OCI-LY3 (cell line): ENCODE measurements at regions not wholly inside any gene's neighbourhood (a gene's known extent, or its start where the extent isn't known, plus 50 kb on each side); places are given as distances from the start of the nearest gene placed in this dataset.
A peak's percentile ranks its signal among the peaks of the same experiment; 100 is the strongest.

Experiments used
- H2AFZ ChIP-seq: fragments of 200-600, 300-600 bp; shearing (Covaris generic); 2 replicates; pipeline ENCODE4 v1.6.0; 2014; ENCODE audit warnings: antibody characterized with exemption, low read depth, low read length
- H3K27ac ChIP-seq: fragments of 200-600, 300-600 bp; sonication (generic); 2 replicates; pipeline ENCODE4 v1.5.1; 2014; ENCODE audit warnings: mild to moderate bottlenecking, low read length, moderate library complexity, mixed read lengths
- H3K27me3 ChIP-seq: fragments of 200-600, 300-600 bp; sonication (generic); 2 replicates; pipeline ENCODE4 v1.6.1; 2014; ENCODE audit warnings: low read depth, low read length, mixed read lengths
- H3K36me3 ChIP-seq: fragments of 200-600, 300-600 bp; sonication (generic); replicated peaks from 2 replicates; pipeline ENCODE3; 2014; ENCODE audit warnings: low read depth, low read length, mixed read lengths
- H3K4me1 ChIP-seq: fragments of 300-600, 200-600 bp; sonication (generic); 2 replicates; pipeline ENCODE4 v1.6.1; 2014; ENCODE audit warnings: low read length, mixed read lengths
- H3K4me2 ChIP-seq: fragments of 200-600, 300-600 bp; sonication (generic); 2 replicates; pipeline ENCODE4 v1.6.1; 2014; ENCODE audit warnings: low read length, mixed read lengths
- H3K4me3 ChIP-seq: fragments of 300-600, 200-600 bp; sonication (generic); 2 replicates; pipeline ENCODE4 v1.5.1; 2014; ENCODE audit warnings: antibody characterized with exemption, mild to moderate bottlenecking, low read length, moderate library complexity
- H3K79me2 ChIP-seq: fragments of 300-600, 200-600 bp; shearing (Covaris generic); 2 replicates; pipeline ENCODE4 v1.6.1; 2014; ENCODE audit warnings: mild to moderate bottlenecking, low read length, mixed read lengths
- H3K9ac ChIP-seq: fragments of 300-600, 200-600 bp; shearing (Covaris generic); 2 replicates; pipeline ENCODE4 v1.6.0; 2014; ENCODE audit warnings: mild to moderate bottlenecking, low read length, moderate library complexity
- H3K9me3 ChIP-seq: fragments of 200-600, 300-600 bp; shearing (Covaris generic); 2 replicates; pipeline ENCODE4 v1.6.1; 2014; ENCODE audit warnings: low read length, mixed read lengths; ENCODE audit not compliant: insufficient read depth
- H4K20me1 ChIP-seq: fragments of 200-600, 300-600 bp; sonication (generic); 2 replicates; pipeline ENCODE4 v1.6.1; 2016; ENCODE audit warnings: low read length, mixed read lengths; ENCODE audit not compliant: insufficient read depth
- EZH2phosphoT487 ChIP-seq: fragments of 200-600 bp; shearing (Covaris generic); IDR thresholded peaks from 2 replicates; pipeline ENCODE4 v1.6.1; 2018; ENCODE audit warnings: antibody characterized with exemption, mixed run types, low read depth
- TF ChIP-seq, protein P1 (sequence below): fragments of 200-600, 300-600 bp; sonication (generic); IDR thresholded peaks from 2 replicates; pipeline ENCODE4 v1.5.1; 2014; ENCODE audit warnings: antibody characterized with exemption, low read length, low read depth

DNA sequence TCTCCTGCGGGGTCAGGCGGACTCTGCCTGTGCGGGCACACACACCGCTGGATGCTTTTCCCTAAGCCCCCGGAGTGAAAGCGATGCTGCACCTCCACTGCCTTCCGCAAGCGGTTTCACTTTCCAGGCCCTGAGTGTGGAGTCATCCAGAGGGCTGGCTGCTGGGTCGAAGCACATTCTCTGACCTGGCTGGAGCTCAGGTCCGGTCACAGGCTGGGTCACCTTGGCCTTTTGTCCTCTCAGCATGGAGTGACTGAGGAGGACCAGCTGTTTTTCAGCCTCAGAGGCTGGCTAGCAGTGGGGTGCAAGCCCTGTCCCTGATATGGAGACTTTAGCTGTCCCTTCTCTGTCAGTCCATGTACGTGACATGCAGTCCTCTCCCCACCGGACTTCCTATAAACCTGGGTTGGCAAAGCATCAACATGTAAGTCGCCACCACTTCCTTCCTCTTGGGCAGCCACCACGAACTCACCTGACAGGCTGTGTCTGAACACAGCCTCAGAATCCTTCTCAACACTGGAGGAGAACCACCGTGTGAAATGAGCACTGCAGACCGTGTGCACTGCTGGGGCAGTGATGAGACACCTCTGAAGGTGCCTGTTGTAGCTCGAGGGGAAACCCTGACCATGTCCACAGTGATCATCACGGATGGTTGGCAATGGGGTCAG lies 51.3 kb downstream of the GADD45G start:
- peaks cover 14% of the 10 kb centered on the region for H3K4me1 ChIP-seq
- H4K20me1 ChIP-seq = no peaks in the 10 kb centered on the region
- H3K9ac ChIP-seq = no peak overlapping the region
- no peak overlapping the region for H2AFZ ChIP-seq
- H3K4me2 ChIP-seq = no peak overlapping the region
- peaks cover under 1% of the 10 kb centered on the region; the same call in 1 of the 2 replicates for H3K27me3 ChIP-seq
- no peak overlapping the region for H3K4me3 ChIP-seq
- TF ChIP-seq EZH2phosphoT487 = no peak
- TF ChIP-seq, protein P1, sequence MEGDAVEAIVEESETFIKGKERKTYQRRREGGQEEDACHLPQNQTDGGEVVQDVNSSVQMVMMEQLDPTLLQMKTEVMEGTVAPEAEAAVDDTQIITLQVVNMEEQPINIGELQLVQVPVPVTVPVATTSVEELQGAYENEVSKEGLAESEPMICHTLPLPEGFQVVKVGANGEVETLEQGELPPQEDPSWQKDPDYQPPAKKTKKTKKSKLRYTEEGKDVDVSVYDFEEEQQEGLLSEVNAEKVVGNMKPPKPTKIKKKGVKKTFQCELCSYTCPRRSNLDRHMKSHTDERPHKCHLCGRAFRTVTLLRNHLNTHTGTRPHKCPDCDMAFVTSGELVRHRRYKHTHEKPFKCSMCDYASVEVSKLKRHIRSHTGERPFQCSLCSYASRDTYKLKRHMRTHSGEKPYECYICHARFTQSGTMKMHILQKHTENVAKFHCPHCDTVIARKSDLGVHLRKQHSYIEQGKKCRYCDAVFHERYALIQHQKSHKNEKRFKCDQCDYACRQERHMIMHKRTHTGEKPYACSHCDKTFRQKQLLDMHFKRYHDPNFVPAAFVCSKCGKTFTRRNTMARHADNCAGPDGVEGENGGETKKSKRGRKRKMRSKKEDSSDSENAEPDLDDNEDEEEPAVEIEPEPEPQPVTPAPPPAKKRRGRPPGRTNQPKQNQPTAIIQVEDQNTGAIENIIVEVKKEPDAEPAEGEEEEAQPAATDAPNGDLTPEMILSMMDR = no peak
- no peaks in the 10 kb centered on the region for H3K79me2 ChIP-seq
- H3K9me3 ChIP-seq = no peaks in the 10 kb centered on the region
- no peak overlapping the region for H3K27ac ChIP-seq
- H3K36me3 ChIP-seq = no peaks in the 10 kb centered on the region

DNA sequence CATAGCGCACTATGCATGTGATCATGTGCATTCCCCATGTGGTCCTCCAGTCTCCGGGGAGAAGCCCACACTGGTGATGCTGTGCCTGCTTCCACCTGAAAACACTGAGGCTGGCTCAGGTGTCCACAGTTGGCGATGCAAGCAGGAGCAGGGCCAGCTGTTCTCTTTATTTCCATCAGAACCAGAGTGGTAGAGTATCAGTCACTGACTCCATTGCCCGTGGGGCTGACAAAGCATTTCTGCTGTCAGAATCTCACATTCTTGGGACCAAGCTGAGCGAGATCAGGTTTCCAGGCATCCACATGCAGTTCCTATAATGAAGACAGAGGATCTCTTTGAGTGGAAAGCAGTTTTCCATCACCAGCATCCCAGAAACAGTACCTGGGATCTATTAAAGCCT lies 52.5 kb downstream of the GADD45G start:
- TF ChIP-seq, protein P1 = no peak
- no peak for TF ChIP-seq EZH2phosphoT487
- Histone ChIP-seq H3K4me3 (no peak overlapping the region), H3K9ac (no peak overlapping the region), H3K27ac (no peak overlapping the region), H3K27me3 (no peaks in the 10 kb centered on the region), H2AFZ (0 out of 2 replicates have a peak overlapping the region, but pooled peaks have one; percentile 22), H3K79me2 (no peaks in the 10 kb centered on the region), H4K20me1 (no peaks in the 10 kb centered on the region), H3K4me1 (peaks cover 14% of the 10 kb centered on the region), H3K36me3 (no peaks in the 10 kb centered on the region), H3K4me2 (no peak overlapping the region), H3K9me3 (no peaks in the 10 kb centered on the region)

DNA sequence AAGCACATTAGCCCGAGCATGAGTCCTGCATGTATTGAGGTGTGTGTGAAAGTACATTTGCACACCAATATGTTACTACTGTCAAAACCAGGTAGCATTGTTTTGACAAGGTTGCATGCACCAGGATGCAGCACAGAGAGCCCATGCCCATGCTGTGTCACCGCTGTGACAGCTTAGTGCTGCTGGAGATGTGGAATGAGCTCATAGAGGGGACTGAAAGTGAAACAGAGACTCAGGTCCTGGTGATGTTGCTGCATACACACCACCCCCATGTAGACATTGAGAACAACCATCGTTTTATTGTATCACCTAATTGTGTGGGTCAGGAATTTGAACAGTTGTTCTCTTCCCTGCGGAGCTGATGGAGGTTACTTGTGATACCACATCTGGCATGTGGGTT lies 53.0 kb downstream of the GADD45G start:
- Histone ChIP-seq H3K36me3 (no peaks in the 10 kb centered on the region), H3K4me2 (peak overlapping the region; percentile 30), H3K79me2 (no peaks in the 10 kb centered on the region), H2AFZ (peak overlapping the region; percentile 22; the same call in 1 of the 2 replicates), H3K4me3 (no peak overlapping the region), H3K27me3 (no peaks in the 10 kb centered on the region), H3K9ac (no peak overlapping the region), H3K4me1 (peaks cover 14% of the 10 kb centered on the region), H3K27ac (no peak overlapping the region), H4K20me1 (no peaks in the 10 kb centered on the region), H3K9me3 (no peaks in the 10 kb centered on the region)
- TF ChIP-seq EZH2phosphoT487 = no peak
- TF ChIP-seq, protein P1 = no peak

DNA sequence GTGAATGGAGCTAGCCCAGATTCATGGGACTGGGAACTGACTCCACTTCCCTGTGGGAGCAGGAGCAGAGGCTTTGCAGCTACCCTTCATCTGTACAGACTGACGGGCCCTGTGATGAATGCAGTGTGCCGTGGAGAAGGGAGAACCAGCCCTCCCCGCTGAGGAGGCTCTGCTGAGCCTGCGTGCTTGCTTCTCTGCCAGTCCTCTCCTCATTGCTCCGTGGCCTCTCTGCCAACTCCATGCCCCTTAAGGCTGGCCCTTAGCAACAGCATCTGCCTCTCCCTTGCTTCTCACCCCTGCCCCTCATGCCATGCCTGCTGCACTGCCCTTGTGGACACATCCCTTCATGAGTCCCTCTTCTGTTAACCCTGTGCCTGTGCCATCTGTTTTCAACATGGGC lies 53.6 kb downstream of the GADD45G start:
- H3K4me3 ChIP-seq = no peak overlapping the region
- H2AFZ ChIP-seq = 0 out of 2 replicates have a peak overlapping the region, but pooled peaks have one; percentile 22
- no peaks in the 10 kb centered on the region for H3K9me3 ChIP-seq
- peaks cover 14% of the 10 kb centered on the region for H3K4me1 ChIP-seq
- H3K36me3 ChIP-seq = no peaks in the 10 kb centered on the region
- no peaks in the 10 kb centered on the region for H3K79me2 ChIP-seq
- no peak overlapping the region for H3K27ac ChIP-seq
- no peaks in the 10 kb centered on the region for H3K27me3 ChIP-seq
- H4K20me1 ChIP-seq = no peaks in the 10 kb centered on the region
- no peak for TF ChIP-seq EZH2phosphoT487
- TF ChIP-seq, protein P1 = no peak
- no peak overlapping the region for H3K4me2 ChIP-seq
- H3K9ac ChIP-seq = no peak overlapping the region
